Kidney (tissue), 13 donors: ENCODE measurements at regions not wholly inside any gene's neighbourhood (a gene's known extent, or its start where the extent isn't known, plus 50 kb on each side); places are given as distances from the start of the nearest gene placed in this dataset.

Experiments
- DNase-seq, 5 donors: peaks; one replicate each; pipeline ENCODE4 v3.0.0-alpha.2; 2013 to 2020
- FAIRE-seq: peaks from 2 replicates; lab custom pipeline; 2012; peaks lifted over from hg19 to GRCh38; lab: Jason Lieb, UNC
- H3K27ac ChIP-seq, 2 donors: one replicate each; pipeline ENCODE4 v1.7.0; 2013; ENCODE audit warnings: low read depth in 2 of 2, low read length in 2 of 2, inconsistent platforms in 1 of 2
- H3K27me3 ChIP-seq: one replicate; pipeline ENCODE4 v1.7.1; 2013; ENCODE audit warnings: low read length, inconsistent platforms; ENCODE audit not compliant: control insufficient read depth, insufficient read depth
- H3K36me3 ChIP-seq, 3 donors: one replicate each; pipeline versions ENCODE4 v1.7.0 to v1.7.1; 2013; ENCODE audit warnings: low read length in 3 of 3, control low read depth in 1 of 3, inconsistent platforms in 1 of 3; ENCODE audit not compliant: insufficient read depth in 3 of 3, control insufficient read depth in 2 of 3
- H3K4me1 ChIP-seq, 3 donors: one replicate each; pipeline versions ENCODE4 v1.7.0 to v1.7.1; 2013; ENCODE audit warnings: low read length in 3 of 3, inconsistent platforms in 1 of 3, low read depth in 1 of 3; ENCODE audit not compliant: control insufficient read depth in 2 of 3, insufficient read depth in 2 of 3
- H3K4me3 ChIP-seq, 3 donors: one replicate each; pipeline versions ENCODE4 v1.7.0 to v1.8.1; 2013; ENCODE audit warnings: low read length in 3 of 3, control low read depth in 1 of 3, inconsistent platforms in 1 of 3
- H3K9ac ChIP-seq, 3 donors: one replicate each; pipeline versions ENCODE4 v1.7.0 to v1.7.1; 2013; ENCODE audit warnings: low read length in 3 of 3, control low read depth in 1 of 3, inconsistent platforms in 1 of 3
- H3K9me3 ChIP-seq, 3 donors: one replicate each; pipeline versions ENCODE4 v1.7.0 to v1.7.1; 2013; ENCODE audit warnings: low read length in 3 of 3, control low read depth in 1 of 3, inconsistent platforms in 1 of 3; ENCODE audit not compliant: control insufficient read depth in 2 of 3, insufficient read depth in 1 of 3
- intact Hi-C: fragments of 100-400 bp; cut with DNase I; formaldehyde crosslinking; loops from one replicate; pipeline ENCODE4 v1.11.1; 2022
- TF ChIP-seq, protein P1 (sequence below): IDR thresholded peaks from 3 replicates; pipeline ENCODE4 v1.5.1; 2012; ENCODE audit warnings: mild to moderate bottlenecking, moderate library complexity, borderline replicate concordance; ENCODE audit not compliant: insufficient read depth; ENCODE audit errors: extremely low read depth
- donor health status: control.
- donor health status: control.
- donor health status: control.
- donor health status: control.
- donor health status: control.
- donor health status: DM: yes; HTN: yes; CAD: no.
- donor health status: Normal renal cell carcinoma (clear cell type).

DNA sequence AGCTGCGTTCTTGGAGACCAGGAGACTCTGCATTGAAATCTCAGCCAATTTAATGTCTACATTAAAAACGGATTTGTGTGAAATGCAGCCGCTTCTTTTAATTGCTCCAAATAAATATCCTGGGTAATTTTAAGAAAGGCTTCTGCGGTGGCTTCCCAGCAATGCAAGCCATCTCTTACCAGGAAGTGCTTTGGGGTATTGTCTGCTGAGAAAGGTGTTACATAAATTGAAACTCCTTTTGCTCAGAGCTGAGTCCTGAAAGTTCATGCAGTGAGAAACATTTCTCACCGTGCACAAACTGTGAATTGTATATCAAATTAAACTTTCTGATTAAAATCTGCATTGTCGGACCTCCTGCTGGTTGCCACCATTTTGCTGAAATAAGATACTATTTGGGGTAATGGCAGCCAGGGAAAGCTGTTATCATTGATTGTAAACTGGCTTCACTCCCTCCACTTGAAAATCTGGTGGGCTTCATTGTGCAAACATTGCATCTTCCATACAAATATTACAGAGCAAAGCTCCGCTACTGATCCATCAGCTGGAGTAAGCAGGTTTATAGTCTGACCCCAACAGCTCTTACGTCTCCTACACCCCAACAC is 59.5 kb downstream of the ZIC5 start:
- H3K9ac ChIP-seq, result no peak overlapping the region
- TF ChIP-seq, protein P1, sequence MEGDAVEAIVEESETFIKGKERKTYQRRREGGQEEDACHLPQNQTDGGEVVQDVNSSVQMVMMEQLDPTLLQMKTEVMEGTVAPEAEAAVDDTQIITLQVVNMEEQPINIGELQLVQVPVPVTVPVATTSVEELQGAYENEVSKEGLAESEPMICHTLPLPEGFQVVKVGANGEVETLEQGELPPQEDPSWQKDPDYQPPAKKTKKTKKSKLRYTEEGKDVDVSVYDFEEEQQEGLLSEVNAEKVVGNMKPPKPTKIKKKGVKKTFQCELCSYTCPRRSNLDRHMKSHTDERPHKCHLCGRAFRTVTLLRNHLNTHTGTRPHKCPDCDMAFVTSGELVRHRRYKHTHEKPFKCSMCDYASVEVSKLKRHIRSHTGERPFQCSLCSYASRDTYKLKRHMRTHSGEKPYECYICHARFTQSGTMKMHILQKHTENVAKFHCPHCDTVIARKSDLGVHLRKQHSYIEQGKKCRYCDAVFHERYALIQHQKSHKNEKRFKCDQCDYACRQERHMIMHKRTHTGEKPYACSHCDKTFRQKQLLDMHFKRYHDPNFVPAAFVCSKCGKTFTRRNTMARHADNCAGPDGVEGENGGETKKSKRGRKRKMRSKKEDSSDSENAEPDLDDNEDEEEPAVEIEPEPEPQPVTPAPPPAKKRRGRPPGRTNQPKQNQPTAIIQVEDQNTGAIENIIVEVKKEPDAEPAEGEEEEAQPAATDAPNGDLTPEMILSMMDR, result no peak
- DNase-seq, result no peak
- H3K9me3 ChIP-seq, result no peaks in the 10 kb centered on the region
- H3K4me1 ChIP-seq, result no peaks in the 10 kb centered on the region
- FAIRE-seq, result no peak
- H3K4me3 ChIP-seq, result no peak overlapping the region
- intact Hi-C loops, result loop anchor here (10.0 kb wide), 1 partner anchor 323 kb away; no protein-coding TSS in a partner anchor
- no peaks in the 10 kb centered on the region for H3K27me3 ChIP-seq
- H3K36me3 ChIP-seq, result no peaks in the 10 kb centered on the region
- H3K27ac ChIP-seq, result no peak overlapping the region

DNA sequence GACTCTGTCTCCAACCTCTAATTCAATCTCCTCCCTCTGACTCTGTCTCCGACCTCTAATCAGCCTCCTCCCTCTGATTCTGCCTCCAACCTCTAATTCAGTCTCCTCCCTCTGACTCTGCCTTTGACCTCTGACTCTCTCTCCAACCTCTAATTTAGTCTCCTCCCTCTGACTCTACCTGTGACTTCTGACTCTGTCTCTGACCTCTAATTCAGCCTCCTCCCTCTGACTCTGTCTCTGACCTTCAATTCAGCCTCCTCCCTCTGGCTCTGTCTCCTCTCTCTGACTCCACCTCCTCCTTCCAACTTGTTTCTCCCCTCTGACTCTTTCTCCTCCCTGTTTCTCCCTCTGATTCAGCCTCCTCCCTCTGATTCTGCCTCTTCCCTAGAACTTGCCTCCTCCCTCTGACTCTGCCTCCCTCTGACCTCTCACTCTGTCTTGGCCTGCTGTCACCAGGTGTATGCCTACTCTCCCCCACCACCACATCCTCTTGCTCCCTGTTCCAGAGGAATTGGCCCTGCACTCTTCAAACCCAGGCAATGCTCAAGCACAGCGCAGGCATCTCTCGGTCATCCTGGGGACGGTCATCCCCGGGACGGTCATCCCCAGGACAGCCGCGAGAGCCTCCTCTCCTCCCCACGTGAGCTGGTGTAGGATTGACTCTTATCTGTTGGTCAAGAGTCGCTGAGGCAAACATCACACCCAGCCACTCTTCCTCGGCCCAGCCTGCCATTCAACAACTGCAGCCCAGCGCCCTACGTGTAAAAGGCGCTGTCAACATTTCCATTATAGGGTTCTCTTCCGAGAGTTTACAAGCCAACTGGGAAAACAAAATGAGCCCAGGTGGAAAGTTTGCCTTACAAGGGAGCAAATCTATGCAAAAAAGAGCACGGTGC is 60.2 kb downstream of the ZIC5 start:
- no peak overlapping the region for H3K9ac ChIP-seq
- H3K9me3 ChIP-seq, result no peaks in the 10 kb centered on the region
- no peaks in the 10 kb centered on the region for H3K36me3 ChIP-seq
- intact Hi-C loops, result loop anchor here (10.0 kb wide), 1 partner anchor 323 kb away; no protein-coding TSS in a partner anchor
- H3K4me1 ChIP-seq, result no peaks in the 10 kb centered on the region
- DNase-seq (no peak), FAIRE-seq (no peak)
- H3K27me3 ChIP-seq, result no peaks in the 10 kb centered on the region
- no peak overlapping the region for H3K27ac ChIP-seq
- TF ChIP-seq, protein P1, result no peak
- no peak overlapping the region for H3K4me3 ChIP-seq

DNA sequence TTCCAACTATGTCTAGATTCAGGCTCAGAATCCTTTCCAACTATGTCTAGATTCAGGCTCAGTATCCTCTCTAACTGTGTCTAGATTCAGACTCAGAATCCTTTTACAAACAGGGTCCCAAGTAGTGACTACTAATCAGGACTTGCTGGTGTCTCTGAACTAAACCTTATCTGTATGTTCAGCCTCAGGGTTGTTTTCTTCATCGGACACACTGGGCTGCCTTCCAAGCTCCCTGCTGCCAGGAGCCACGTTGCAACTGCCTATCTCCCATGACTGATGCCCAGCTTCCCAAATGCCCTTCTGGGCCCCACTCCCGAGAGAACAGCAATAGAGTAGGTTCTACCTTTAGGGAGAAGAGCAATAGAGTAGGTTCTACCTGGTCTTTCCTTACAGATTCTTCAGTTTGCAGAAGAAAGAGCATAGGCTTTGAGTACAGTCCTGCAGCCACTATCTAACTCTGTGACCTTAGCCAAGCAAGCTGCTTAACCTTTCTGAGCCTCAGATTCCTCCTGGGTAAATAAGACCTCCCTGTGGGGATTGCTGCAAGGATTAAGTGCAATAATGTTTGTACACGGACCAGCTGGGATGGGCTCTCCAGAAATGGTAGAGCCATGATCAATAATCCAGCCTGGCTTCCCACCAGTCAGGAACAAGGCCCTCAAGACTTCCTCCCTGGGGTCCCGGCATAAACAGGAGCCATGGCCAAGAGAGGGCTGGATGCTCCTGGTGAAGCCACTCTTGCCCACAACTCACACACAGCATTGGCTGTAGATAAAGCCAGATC is 61.5 kb downstream of the ZIC5 start:
- DNase-seq (no peak), FAIRE-seq (no peak)
- H3K4me1 ChIP-seq, result no peaks in the 10 kb centered on the region
- no peak overlapping the region for H3K4me3 ChIP-seq
- no peak overlapping the region for H3K9ac ChIP-seq
- H3K36me3 ChIP-seq, result no peaks in the 10 kb centered on the region
- no peaks in the 10 kb centered on the region for H3K9me3 ChIP-seq
- no peaks in the 10 kb centered on the region for H3K27me3 ChIP-seq
- TF ChIP-seq, protein P1, result no peak
- H3K27ac ChIP-seq, result no peak overlapping the region
- intact Hi-C loops, result loop anchor here (10.0 kb wide), 1 partner anchor 325 kb away; no protein-coding TSS in a partner anchor
